AG09319 (cell line): ENCODE measurements at regions not wholly inside any gene's neighbourhood (a gene's known extent, or its start where the extent isn't known, plus 50 kb on each side); places are given as distances from the start of the nearest gene placed in this dataset.
"Not testable (repeated sequence)": the region's sequence is repeated elsewhere in the genome, so short reads cannot be mapped to it uniquely, and the experiment has no call there.

Source experiments
- DNase-seq: peaks from one replicate; pipeline ENCODE4 v3.0.0-alpha.2; 2010; ENCODE audit warnings: low read depth; ENCODE audit errors: extremely low read depth
- CTCF ChIP-seq: IDR thresholded peaks from 2 replicates; pipeline ENCODE4 v1.5.1; 2011; ENCODE audit warnings: low read depth, mild to moderate bottlenecking, inconsistent platforms, low read length, moderate library complexity

- TF ChIP-seq CTCF = no peak
- no peak for DNase-seq
Measured at GRCh38 chr7:25460433-25460832, 232.1 kb upstream of the NPVF start.

GRCh38 chr7:25469669-25470068 lies 241.4 kb upstream of the NPVF start:
- DNase-seq = no peak
- TF ChIP-seq CTCF = no peak

GRCh38 chr7:25476863-25477499 lies 248.7 kb upstream of the NPVF start:
- no peak for DNase-seq
- no peak for TF ChIP-seq CTCF

GRCh38 chr7:25478221-25478620 lies 249.9 kb upstream of the NPVF start:
- DNase-seq = not testable (repeated sequence)

- no peak for TF ChIP-seq CTCF
- no peak for DNase-seq
Measured at GRCh38 chr7:25478925-25479324, 250.6 kb upstream of the NPVF start.

GRCh38 chr7:25481891-25482290 lies 253.6 kb upstream of the NPVF start:
- no peak for TF ChIP-seq CTCF

GRCh38 chr7:25482631-25483030 lies 254.3 kb upstream of the NPVF start:
- DNase-seq = no peak
- no peak for TF ChIP-seq CTCF

More at GRCh38 chr7:25481891-25482290, 253.6 kb upstream of the NPVF start:
- no peak for DNase-seq

- no peak for TF ChIP-seq CTCF
- DNase-seq = no peak
Measured at GRCh38 chr7:25485026-25485425, 256.7 kb upstream of the NPVF start.
